ENCODE measurements at regions not wholly inside any gene's neighbourhood (a gene's known extent, or its start where the extent isn't known, plus 50 kb on each side); places are given as distances from the start of the nearest gene placed in this dataset.

DNA sequence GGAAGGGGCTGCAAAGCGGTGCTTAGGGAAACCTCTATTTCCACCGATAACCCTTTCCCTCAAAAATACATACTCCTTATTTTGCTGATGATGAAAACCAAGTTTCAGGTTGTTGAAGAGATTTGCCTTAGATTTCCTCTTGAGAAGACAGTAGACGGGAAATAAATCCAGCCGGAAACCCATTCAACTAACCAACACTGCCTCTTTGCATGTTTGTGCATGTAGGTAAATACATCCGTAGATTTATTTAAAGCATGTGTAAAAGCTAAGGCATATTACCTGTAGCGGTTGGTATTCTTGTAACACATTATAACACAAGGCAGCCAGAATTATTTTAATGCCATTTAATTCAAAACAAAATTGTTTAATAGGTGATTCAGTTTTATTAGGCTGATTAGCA, 136.3 kb upstream of the SLC22A23 start:
- no peaks in the 10 kb centered on the region for H3K36me3 Mint-ChIP-seq (ENCODE audit: low read depth)
- H3K27me3 Mint-ChIP-seq (ENCODE audit: low read depth, poor library complexity) = no peaks in the 10 kb centered on the region
- TF ChIP-seq CTCF (IDR thresholded peaks at IDR 0.05) = no peak

DNA sequence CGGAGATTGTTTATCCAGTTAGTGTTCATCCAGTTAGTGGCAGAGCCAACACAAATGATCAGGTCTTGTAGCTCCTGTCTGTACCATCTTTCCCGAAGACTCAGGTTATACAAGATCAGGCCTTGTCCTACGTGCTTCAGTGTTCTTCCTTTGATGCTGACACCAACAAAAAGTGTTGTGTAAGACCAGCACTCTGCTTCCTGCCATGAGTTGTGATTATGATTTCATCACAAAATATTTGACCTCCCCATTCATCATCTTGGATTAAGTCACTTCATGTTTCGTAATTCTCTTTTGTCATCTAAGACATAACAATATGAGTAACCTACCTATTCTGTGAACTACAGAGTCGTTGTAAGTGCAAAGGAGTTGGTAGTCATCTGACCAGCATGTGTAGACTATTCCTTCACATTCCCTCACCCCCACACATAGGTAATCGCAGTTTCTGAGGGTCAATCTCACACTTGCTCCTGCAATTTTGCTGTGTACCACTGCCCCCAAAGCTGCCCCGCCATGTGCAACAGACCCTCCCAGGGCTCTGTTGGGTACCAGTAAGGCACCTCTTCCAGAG, 135.6 kb upstream of the SLC22A23 start:
- TF ChIP-seq CTCF (IDR thresholded peaks at IDR 0.05) = no peak
- peaks cover 6% of the 10 kb centered on the region for H3K9me3 Mint-ChIP-seq
- H3K27ac Mint-ChIP-seq = no peak overlapping the region
- no peaks in the 10 kb centered on the region for H3K27me3 Mint-ChIP-seq (ENCODE audit: low read depth, poor library complexity)
- no peak overlapping the region for H3K4me3 Mint-ChIP-seq
- H3K36me3 Mint-ChIP-seq (ENCODE audit: low read depth) = no peaks in the 10 kb centered on the region
- DNase-seq = no peak
- H3K4me1 Mint-ChIP-seq = no peaks in the 10 kb centered on the region

More for the DNA sequence above, 136.3 kb upstream of the SLC22A23 start:
- Mint-ChIP-seq H3K4me1 (no peaks in the 10 kb centered on the region), H3K9me3 (peaks cover under 1% of the 10 kb centered on the region), H3K27ac (no peak overlapping the region), H3K4me3 (no peak overlapping the region)
- no peak for DNase-seq

DNA sequence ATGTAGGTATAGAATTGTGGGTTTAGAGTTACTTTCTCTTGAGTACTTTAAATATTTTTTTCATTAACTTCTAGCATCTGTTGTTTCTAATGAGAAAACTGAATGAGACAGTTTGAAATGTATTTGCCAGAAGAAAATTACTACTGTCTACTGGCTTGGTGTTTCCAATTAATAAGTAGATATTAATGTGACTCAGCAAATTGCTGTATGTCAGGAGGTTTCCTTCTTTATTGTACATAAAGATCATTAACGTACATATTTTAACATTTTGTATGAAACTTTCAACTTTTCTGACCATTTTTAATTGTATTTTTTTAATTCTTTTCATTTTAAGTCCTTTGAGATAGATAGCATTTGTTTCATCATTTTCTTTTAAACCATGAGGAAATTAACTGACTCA, 135.1 kb upstream of the SLC22A23 start:
- TF ChIP-seq CTCF (IDR thresholded peaks at IDR 0.05) = no peak
- Mint-ChIP-seq H3K9me3 (peaks cover 11% of the 10 kb centered on the region), H3K27ac (no peak overlapping the region), H3K4me1 (no peaks in the 10 kb centered on the region), H3K27me3 (ENCODE audit: low read depth, poor library complexity) (no peaks in the 10 kb centered on the region), H3K36me3 (ENCODE audit: low read depth) (no peaks in the 10 kb centered on the region), H3K4me3 (no peak overlapping the region)
- no peak for DNase-seq

- no peak overlapping the region for H3K4me3 Mint-ChIP-seq
- H3K27ac Mint-ChIP-seq = no peak overlapping the region
- no peak for DNase-seq
- H3K36me3 Mint-ChIP-seq (ENCODE audit: low read depth) = no peaks in the 10 kb centered on the region
- peaks cover 14% of the 10 kb centered on the region for H3K9me3 Mint-ChIP-seq
- TF ChIP-seq CTCF (IDR thresholded peaks at IDR 0.05) = no peak
- peaks cover 22% of the 10 kb centered on the region for H3K4me1 Mint-ChIP-seq
- H3K27me3 Mint-ChIP-seq (ENCODE audit: low read depth, poor library complexity) = no peaks in the 10 kb centered on the region
Observed at GRCh38 chr6:3587660-3588059, 130.8 kb upstream of the SLC22A23 start.

GRCh38 chr6:3585320-3585935, 128.6 kb upstream of the SLC22A23 start:
- Mint-ChIP-seq H3K27me3 (ENCODE audit: low read depth, poor library complexity) (no peaks in the 10 kb centered on the region), H3K9me3 (peaks cover 14% of the 10 kb centered on the region), H3K36me3 (ENCODE audit: low read depth) (no peaks in the 10 kb centered on the region), H3K4me3 (no peak overlapping the region), H3K27ac (no peak overlapping the region), H3K4me1 (peaks cover 22% of the 10 kb centered on the region)
- no peak for TF ChIP-seq CTCF (IDR thresholded peaks at IDR 0.05)
- no peak for DNase-seq

DNA sequence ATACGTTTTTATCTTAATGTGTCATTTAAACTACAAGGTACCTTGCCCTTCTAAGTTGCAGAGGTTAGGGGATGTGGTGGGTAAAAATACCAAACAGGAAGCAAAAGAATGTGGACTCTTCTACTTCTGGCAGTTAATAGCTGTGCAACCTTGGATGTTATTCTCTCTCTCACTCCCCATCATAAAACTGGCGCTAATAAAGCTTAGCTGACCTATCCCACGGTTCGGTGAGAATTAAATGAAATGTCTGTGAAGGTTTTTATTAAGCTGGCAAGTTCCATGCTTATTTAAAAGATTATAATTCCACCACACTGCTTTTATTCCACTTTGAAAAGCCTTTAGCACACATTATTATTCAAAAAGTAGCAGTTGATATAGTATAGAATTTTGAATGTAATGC, 127.8 kb upstream of the SLC22A23 start:
- Mint-ChIP-seq H3K27ac (no peak overlapping the region), H3K9me3 (peaks cover 14% of the 10 kb centered on the region)
- no peak for TF ChIP-seq CTCF (IDR thresholded peaks at IDR 0.05)

More for the DNA sequence above, 127.8 kb upstream of the SLC22A23 start:
- H3K4me1 Mint-ChIP-seq = peaks cover 27% of the 10 kb centered on the region
- no peaks in the 10 kb centered on the region for H3K27me3 Mint-ChIP-seq (ENCODE audit: low read depth, poor library complexity)
- DNase-seq = no peak
- no peak overlapping the region for H3K4me3 Mint-ChIP-seq
- H3K36me3 Mint-ChIP-seq (ENCODE audit: low read depth) = no peaks in the 10 kb centered on the region

Data from nephron progenitor cell (in vitro differentiated cells).